ENCODE measurements at regions not wholly inside any gene's neighbourhood (a gene's known extent, or its start where the extent isn't known, plus 50 kb on each side); places are given as distances from the start of the nearest gene placed in this dataset.

DNA sequence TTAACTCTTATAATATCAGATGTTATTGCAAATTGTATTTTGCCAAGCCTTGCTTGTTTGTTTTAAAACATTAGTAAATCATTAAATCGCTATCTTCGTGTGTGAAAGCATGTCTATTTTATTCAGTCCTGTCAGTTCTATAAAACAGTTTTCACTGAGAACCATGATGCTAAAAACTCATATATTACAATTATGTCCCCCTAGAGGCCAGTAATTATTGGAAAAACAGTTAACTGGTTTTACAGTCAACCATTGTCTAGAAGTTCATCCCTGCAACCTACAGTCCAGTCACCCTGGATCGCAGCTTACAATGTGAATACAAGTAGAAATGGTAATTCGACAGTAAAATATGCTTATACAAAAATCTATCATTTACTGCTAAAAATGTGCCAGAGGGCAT, 311.5 kb upstream of the ROBO2 start:
- Histone ChIP-seq H3K4me3 (ENCODE audit: low read length) (no peak overlapping the region), H3K27me3 (ENCODE audit: insufficient read depth, low read length) (no peaks in the 10 kb centered on the region), H3K9me3 (ENCODE audit: insufficient read depth, low read depth, low read length) (no peaks in the 10 kb centered on the region), H3K4me1 (ENCODE audit: insufficient read depth, low read length) (no peaks in the 10 kb centered on the region), H3K9ac (ENCODE audit: low read depth, low read length) (no peak overlapping the region), H3K27ac (ENCODE audit: low read depth, low read length) (no peak overlapping the region), H3K36me3 (ENCODE audit: insufficient read depth, low read length) (no peaks in the 10 kb centered on the region)
- WGBS, result 94% methylated on average over 2 of the region's 4 CpGs

DNA sequence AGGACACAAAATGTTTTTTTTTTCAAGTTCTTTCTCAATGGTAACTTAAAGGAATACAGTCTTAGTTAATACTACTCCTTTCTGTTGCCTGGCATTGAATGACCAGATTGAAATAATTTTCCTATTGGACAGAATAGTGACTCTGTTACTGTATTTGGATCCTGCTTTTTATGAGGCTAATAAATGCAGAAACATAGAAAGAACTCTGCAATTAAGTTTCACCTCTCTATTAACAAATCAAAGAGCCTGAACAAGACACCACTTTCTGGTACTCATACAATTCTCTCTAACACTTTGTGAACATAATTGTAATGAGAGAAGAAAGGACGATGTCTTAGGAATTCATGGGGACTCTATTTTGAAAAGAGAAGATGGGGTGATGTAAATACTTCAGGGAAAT, 308.4 kb upstream of the ROBO2 start:
- Histone ChIP-seq H3K27ac (ENCODE audit: low read depth, low read length) (no peak overlapping the region), H3K27me3 (ENCODE audit: insufficient read depth, low read length) (no peaks in the 10 kb centered on the region), H3K36me3 (ENCODE audit: insufficient read depth, low read length) (no peaks in the 10 kb centered on the region), H3K9me3 (ENCODE audit: insufficient read depth, low read depth, low read length) (no peaks in the 10 kb centered on the region), H3K4me3 (ENCODE audit: low read length) (no peak overlapping the region), H3K4me1 (ENCODE audit: insufficient read depth, low read length) (no peaks in the 10 kb centered on the region), H3K9ac (ENCODE audit: low read depth, low read length) (no peak overlapping the region)
- WGBS, result 100% methylated on average over 1 of the region's 1 CpG

DNA sequence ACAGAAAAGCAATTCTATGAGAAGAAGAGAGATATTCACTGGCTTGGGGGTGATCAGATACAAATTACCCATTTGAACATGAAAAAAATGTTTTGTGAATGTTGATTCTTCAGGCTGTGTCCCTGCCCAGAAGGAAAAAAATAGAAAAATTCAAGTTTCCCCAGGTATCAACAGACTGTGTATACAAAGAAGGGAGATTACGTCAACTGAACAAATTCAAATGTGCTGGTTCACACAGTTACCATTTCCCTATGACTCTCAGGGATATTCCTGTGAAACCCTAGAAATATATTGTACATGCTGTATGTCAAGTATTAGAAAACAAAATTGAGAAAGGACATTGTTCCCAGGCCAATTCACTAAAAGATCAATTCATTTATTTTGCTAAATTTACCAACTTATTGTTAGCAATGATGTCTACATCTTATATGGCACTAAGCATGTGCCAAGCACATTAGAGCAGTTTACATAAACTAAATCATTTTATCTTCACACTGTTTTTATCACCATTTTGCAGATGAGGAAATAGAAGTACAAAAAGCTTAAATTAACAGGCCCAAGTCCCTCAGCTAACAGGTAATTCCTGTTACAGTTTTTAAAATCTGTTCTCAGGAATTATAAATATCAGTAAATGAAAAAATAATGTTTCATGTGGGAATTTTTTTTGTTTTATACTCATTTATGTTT, 306.7 kb upstream of the ROBO2 start:
- H3K4me1 ChIP-seq (ENCODE audit: insufficient read depth, low read length), result no peaks in the 10 kb centered on the region
- H3K36me3 ChIP-seq (ENCODE audit: insufficient read depth, low read length), result no peaks in the 10 kb centered on the region
- 100% methylated on average over 1 of the region's 1 CpG for WGBS
- no peak overlapping the region for H3K27ac ChIP-seq (ENCODE audit: low read depth, low read length)
- H3K9me3 ChIP-seq (ENCODE audit: insufficient read depth, low read depth, low read length), result no peaks in the 10 kb centered on the region
- no peak overlapping the region for H3K9ac ChIP-seq (ENCODE audit: low read depth, low read length)
- H3K27me3 ChIP-seq (ENCODE audit: insufficient read depth, low read length), result no peaks in the 10 kb centered on the region
- H3K4me3 ChIP-seq (ENCODE audit: low read length), result no peak overlapping the region

DNA sequence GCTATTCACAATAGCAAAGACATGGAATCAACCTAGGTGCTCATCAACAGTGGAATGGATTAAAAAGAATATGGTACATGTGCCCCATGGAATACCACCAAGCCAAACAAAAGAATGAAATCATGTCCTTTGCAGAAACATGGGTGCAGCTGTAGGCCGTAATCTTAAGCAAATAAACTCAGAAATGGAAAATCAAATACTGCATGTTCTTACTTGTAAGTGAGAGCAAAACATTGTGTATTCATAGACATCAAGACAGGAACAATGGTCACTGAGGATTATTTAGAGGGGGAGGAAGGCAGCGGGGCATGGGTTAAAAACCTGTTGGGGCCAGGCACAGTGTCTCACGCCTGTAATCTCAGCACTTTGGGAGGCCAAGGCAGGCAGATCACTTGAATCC, 304.7 kb upstream of the ROBO2 start:
- Histone ChIP-seq H3K27me3 (ENCODE audit: insufficient read depth, low read length) (no peaks in the 10 kb centered on the region), H3K27ac (ENCODE audit: low read depth, low read length) (no peak overlapping the region), H3K4me3 (ENCODE audit: low read length) (no peak overlapping the region), H3K9me3 (ENCODE audit: insufficient read depth, low read depth, low read length) (no peaks in the 10 kb centered on the region), H3K36me3 (ENCODE audit: insufficient read depth, low read length) (no peaks in the 10 kb centered on the region), H3K9ac (ENCODE audit: low read depth, low read length) (no peak overlapping the region), H3K4me1 (ENCODE audit: insufficient read depth, low read length) (no peaks in the 10 kb centered on the region)
- 76% methylated on average over 3 of the region's 3 CpGs for WGBS

DNA sequence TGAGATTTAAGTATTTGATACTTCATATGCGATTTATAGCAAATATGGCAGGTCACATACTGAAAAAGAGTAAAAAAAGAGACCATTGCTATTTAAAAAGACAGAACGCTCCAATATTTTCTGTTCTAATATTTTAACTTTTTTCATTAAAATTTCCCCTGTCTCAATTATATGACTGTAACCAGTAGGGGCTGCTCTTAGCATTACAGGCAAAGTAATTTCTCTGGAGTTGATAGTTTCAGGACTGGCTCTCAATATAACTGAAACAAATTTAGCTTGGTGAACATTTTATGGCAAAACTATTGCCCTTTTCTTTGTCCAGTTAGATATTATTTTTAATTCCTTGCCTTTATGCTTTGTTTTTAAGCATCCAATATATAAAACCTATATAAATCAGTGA, 286.3 kb upstream of the ROBO2 start:
- Histone ChIP-seq H3K4me3 (ENCODE audit: low read length) (no peak overlapping the region), H3K9ac (ENCODE audit: low read depth, low read length) (no peak overlapping the region), H3K4me1 (ENCODE audit: insufficient read depth, low read length) (no peaks in the 10 kb centered on the region), H3K9me3 (ENCODE audit: insufficient read depth, low read depth, low read length) (no peaks in the 10 kb centered on the region), H3K36me3 (ENCODE audit: insufficient read depth, low read length) (no peaks in the 10 kb centered on the region), H3K27me3 (ENCODE audit: insufficient read depth, low read length) (no peaks in the 10 kb centered on the region), H3K27ac (ENCODE audit: low read depth, low read length) (no peak overlapping the region)
- WGBS, result 86% methylated on average over 2 of the region's 2 CpGs

DNA sequence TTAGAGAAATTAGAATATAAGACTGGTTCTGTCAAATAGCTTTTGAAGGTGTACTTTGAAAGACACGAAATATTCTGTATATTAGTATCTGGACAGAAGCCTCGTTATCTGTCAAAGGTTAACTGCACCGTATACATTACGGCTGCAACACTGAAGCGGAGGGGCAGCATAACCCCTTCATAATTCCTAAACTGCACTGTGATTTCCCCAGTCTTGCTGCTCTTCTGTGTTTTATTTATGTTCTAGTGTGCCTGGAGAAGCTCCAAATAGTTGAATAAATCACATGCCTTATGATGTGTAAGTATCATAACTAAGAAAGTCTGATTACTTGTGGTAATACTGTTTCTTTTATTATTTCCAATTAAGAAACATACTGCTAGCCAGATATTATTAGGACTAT, 285.7 kb upstream of the ROBO2 start:
- no peak overlapping the region for H3K27ac ChIP-seq (ENCODE audit: low read depth, low read length)
- H3K4me1 ChIP-seq (ENCODE audit: insufficient read depth, low read length), result no peaks in the 10 kb centered on the region
- H3K4me3 ChIP-seq (ENCODE audit: low read length), result no peak overlapping the region
- no peaks in the 10 kb centered on the region for H3K9me3 ChIP-seq (ENCODE audit: insufficient read depth, low read depth, low read length)
- H3K36me3 ChIP-seq (ENCODE audit: insufficient read depth, low read length), result no peaks in the 10 kb centered on the region
- H3K27me3 ChIP-seq (ENCODE audit: insufficient read depth, low read length), result no peaks in the 10 kb centered on the region
- WGBS, result 94% methylated on average over 5 of the region's 5 CpGs
- no peak overlapping the region for H3K9ac ChIP-seq (ENCODE audit: low read depth, low read length)

DNA sequence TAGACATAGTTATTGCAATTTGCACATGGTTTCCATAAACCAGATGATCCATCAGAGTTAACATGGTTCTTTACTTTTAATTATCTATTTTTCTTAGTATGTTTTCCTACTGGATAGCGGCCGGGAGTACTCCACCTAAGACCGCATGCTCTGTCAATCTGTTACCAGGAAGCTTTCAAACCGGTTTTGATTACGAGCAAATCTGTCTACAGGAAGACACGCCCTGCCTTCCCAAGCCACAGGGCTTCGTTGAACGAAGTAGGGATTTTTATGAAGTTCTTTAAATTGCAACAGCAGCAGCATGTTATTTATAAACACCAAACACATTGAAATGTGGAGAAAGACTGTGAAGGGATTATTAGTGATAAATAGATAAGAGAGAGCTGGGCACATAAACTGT, 283.3 kb upstream of the ROBO2 start:
- Histone ChIP-seq H3K4me1 (ENCODE audit: insufficient read depth, low read length) (no peaks in the 10 kb centered on the region), H3K9ac (ENCODE audit: low read depth, low read length) (no peak overlapping the region), H3K4me3 (ENCODE audit: low read length) (no peak overlapping the region), H3K27ac (ENCODE audit: low read depth, low read length) (no peak overlapping the region), H3K27me3 (ENCODE audit: insufficient read depth, low read length) (no peaks in the 10 kb centered on the region), H3K36me3 (ENCODE audit: insufficient read depth, low read length) (no peaks in the 10 kb centered on the region), H3K9me3 (ENCODE audit: insufficient read depth, low read depth, low read length) (no peaks in the 10 kb centered on the region)
- 98% methylated on average over 7 of the region's 8 CpGs for WGBS

DNA sequence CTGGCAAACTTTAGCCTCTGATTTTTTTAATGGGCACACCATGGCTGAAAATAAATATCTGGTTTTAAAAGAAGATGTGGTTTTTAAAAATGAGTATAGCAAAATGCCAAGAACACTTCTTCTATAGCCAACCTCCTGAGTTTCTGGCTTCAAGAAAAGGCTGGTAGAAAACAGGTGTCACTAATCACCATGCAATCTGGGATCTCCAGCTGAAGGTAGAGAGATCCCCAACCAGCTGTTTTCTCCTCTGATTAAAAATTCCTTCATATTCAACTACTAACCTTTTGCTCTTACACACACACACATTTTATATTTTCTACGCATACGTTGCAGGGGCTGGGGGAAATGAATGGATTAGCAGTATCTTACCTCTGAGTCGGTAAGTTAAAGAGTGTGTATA, 279.6 kb upstream of the ROBO2 start:
- 100% methylated on average over 3 of the region's 3 CpGs for WGBS
- Histone ChIP-seq H3K4me3 (ENCODE audit: low read length) (no peak overlapping the region), H3K27ac (ENCODE audit: low read depth, low read length) (no peak overlapping the region), H3K36me3 (ENCODE audit: insufficient read depth, low read length) (no peaks in the 10 kb centered on the region), H3K9ac (ENCODE audit: low read depth, low read length) (no peak overlapping the region), H3K27me3 (ENCODE audit: insufficient read depth, low read length) (no peaks in the 10 kb centered on the region), H3K4me1 (ENCODE audit: insufficient read depth, low read length) (no peaks in the 10 kb centered on the region), H3K9me3 (ENCODE audit: insufficient read depth, low read depth, low read length) (no peaks in the 10 kb centered on the region)

DNA sequence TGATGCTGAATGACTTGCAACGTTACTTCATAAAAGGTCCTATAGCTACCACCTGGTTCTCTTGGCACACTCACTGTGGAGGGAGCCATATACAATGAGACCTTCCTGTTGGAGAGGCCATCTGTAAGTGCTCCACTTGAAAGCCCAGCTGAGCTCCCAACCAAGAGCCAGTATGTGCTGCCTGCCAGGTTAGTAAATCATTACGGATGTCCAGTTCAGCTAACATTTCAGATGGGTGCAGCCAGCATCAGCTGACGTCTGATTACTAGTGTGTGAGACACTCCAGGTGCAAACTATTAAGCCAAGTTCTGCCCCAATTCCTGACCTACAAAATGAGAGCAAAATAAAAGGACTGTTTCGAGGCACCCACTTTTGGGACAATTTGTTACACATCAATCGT, 274.4 kb upstream of the ROBO2 start:
- H3K27me3 ChIP-seq (ENCODE audit: insufficient read depth, low read length), result no peaks in the 10 kb centered on the region
- H3K27ac ChIP-seq (ENCODE audit: low read depth, low read length), result no peak overlapping the region
- 96% methylated on average over 5 of the region's 5 CpGs for WGBS
- H3K36me3 ChIP-seq (ENCODE audit: insufficient read depth, low read length), result no peaks in the 10 kb centered on the region
- no peak overlapping the region for H3K4me3 ChIP-seq (ENCODE audit: low read length)
- no peak overlapping the region for H3K9ac ChIP-seq (ENCODE audit: low read depth, low read length)
- H3K4me1 ChIP-seq (ENCODE audit: insufficient read depth, low read length), result no peaks in the 10 kb centered on the region
- no peaks in the 10 kb centered on the region for H3K9me3 ChIP-seq (ENCODE audit: insufficient read depth, low read depth, low read length)

DNA sequence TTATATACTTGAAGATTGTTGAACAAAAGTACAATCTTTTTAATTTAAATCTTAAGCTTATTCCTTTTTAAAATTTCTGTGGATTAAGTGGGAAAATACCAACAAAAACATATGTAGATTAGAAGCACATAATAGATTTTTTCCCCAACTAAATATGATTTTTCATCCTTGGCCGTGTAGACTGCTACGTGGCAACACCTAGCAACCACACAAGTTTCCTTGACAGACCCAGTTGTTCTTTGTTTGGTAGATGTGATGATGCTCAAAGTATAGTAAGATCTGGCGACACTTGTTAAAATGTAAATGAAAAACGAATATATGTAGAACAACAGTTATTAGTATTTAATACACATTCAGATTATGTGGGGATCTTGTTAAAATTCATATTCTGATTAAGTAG, 271.0 kb upstream of the ROBO2 start:
- Histone ChIP-seq H3K27ac (ENCODE audit: low read depth, low read length) (no peak overlapping the region), H3K27me3 (ENCODE audit: insufficient read depth, low read length) (no peaks in the 10 kb centered on the region), H3K9ac (ENCODE audit: low read depth, low read length) (no peak overlapping the region), H3K4me1 (ENCODE audit: insufficient read depth, low read length) (no peaks in the 10 kb centered on the region), H3K36me3 (ENCODE audit: insufficient read depth, low read length) (no peaks in the 10 kb centered on the region), H3K4me3 (ENCODE audit: low read length) (no peak overlapping the region), H3K9me3 (ENCODE audit: insufficient read depth, low read depth, low read length) (no peaks in the 10 kb centered on the region)
- WGBS, result 83% methylated on average over 1 of the region's 4 CpGs

DNA sequence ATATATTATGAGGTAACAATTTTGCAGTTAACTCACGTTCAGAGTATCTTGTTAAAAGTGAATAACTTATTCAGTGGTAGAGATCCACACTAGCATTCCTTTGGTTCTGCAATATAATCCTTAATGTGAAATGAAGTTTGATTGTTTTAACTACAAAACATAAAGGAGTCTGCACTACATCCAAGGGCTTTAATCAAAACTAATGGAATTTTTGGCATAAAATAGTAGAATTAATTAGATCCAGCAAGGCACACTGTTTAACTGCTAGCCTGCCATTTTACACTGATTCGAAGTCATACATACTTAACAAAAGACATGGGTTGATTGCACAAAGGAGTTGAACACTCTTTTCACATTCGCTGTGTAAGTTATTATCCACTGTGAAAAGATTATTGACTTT, 263.0 kb upstream of the ROBO2 start:
- Histone ChIP-seq H3K36me3 (ENCODE audit: insufficient read depth, low read length) (no peaks in the 10 kb centered on the region), H3K27ac (ENCODE audit: low read depth, low read length) (no peak overlapping the region), H3K9me3 (ENCODE audit: insufficient read depth, low read depth, low read length) (no peaks in the 10 kb centered on the region), H3K4me1 (ENCODE audit: insufficient read depth, low read length) (no peaks in the 10 kb centered on the region), H3K9ac (ENCODE audit: low read depth, low read length) (no peak overlapping the region), H3K4me3 (ENCODE audit: low read length) (no peak overlapping the region), H3K27me3 (ENCODE audit: insufficient read depth, low read length) (no peaks in the 10 kb centered on the region)
- WGBS, result 90% methylated on average over 3 of the region's 3 CpGs

DNA sequence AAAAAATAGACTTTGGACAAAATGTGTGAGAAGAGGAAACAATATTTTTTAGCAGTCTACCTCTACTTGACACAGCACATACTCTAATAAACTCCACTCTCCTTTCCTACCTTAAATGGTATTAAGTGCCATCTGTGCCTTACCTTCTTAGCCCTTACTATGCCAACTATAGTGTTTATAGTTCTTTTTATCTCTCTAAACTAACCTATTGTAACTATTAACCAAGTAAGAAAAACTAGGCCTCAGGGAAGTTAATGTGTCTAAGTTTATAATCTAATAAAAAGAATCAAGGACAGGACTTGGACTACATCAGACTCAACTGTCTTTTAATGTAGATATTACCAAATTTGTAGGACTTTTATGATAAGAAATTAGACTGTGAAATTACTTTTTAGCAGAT, 251.7 kb upstream of the ROBO2 start:
- H3K9me3 ChIP-seq (ENCODE audit: insufficient read depth, low read depth, low read length), result no peaks in the 10 kb centered on the region
- H3K27ac ChIP-seq (ENCODE audit: low read depth, low read length), result no peak overlapping the region
- H3K9ac ChIP-seq (ENCODE audit: low read depth, low read length), result no peak overlapping the region
- H3K4me1 ChIP-seq (ENCODE audit: insufficient read depth, low read length), result peaks cover 12% of the 10 kb centered on the region
- no peak overlapping the region for H3K4me3 ChIP-seq (ENCODE audit: low read length)
- H3K27me3 ChIP-seq (ENCODE audit: insufficient read depth, low read length), result no peaks in the 10 kb centered on the region
- no peaks in the 10 kb centered on the region for H3K36me3 ChIP-seq (ENCODE audit: insufficient read depth, low read length)

Measured in HUES64 (cell line).